ENCODE measurements at regions not wholly inside any gene's neighbourhood (a gene's known extent, or its start where the extent isn't known, plus 50 kb on each side); places are given as distances from the start of the nearest gene placed in this dataset.

GRCh38 chr1:29906927-29907326, 670.6 kb downstream of the PTPRU start:
- WGBS, 2 experiments (ENCODE audit: insufficient coverage in 2 of 2), result 90 to 95% methylated on average over 6 of the region's 6 CpGs
- peaks cover under 1% of the 10 kb centered on the region for H3K4me1 ChIP-seq (ENCODE audit: control insufficient read depth, insufficient read depth, low read length, poor library complexity, severe bottlenecking)
- no peaks in the 10 kb centered on the region for H3K36me3 ChIP-seq (ENCODE audit: control insufficient read depth, insufficient read depth, low read length)
- no peak overlapping the region for H3K4me3 ChIP-seq (ENCODE audit: extremely low read depth, insufficient read depth, low read length, poor library complexity, severe bottlenecking)
- no peaks in the 10 kb centered on the region for H3K9me3 ChIP-seq (ENCODE audit: control insufficient read depth, low read length)
- no peak overlapping the region for H3K27ac ChIP-seq (ENCODE audit: low read depth, low read length, severe bottlenecking)

- Histone ChIP-seq H3K36me3 (ENCODE audit: control insufficient read depth, insufficient read depth, low read length) (no peaks in the 10 kb centered on the region), H3K9me3 (ENCODE audit: control insufficient read depth, low read length) (no peaks in the 10 kb centered on the region), H3K4me1 (ENCODE audit: control insufficient read depth, insufficient read depth, low read length, poor library complexity, severe bottlenecking) (peaks cover 7% of the 10 kb centered on the region), H3K27ac (ENCODE audit: low read depth, low read length, severe bottlenecking) (no peak overlapping the region), H3K4me3 (ENCODE audit: extremely low read depth, insufficient read depth, low read length, poor library complexity, severe bottlenecking) (no peak overlapping the region)
- 89 to 91% methylated on average over 3 of the region's 5 CpGs for WGBS, 2 experiments (ENCODE audit: insufficient coverage in 2 of 2)
Observed at GRCh38 chr1:29903548-29904166, 667.3 kb downstream of the PTPRU start.

- peaks cover 7% of the 10 kb centered on the region for H3K4me1 ChIP-seq (ENCODE audit: control insufficient read depth, insufficient read depth, low read length, poor library complexity, severe bottlenecking)
- no peak overlapping the region for H3K4me3 ChIP-seq (ENCODE audit: extremely low read depth, insufficient read depth, low read length, poor library complexity, severe bottlenecking)
- 22 to 49% methylated on average over 5 to 9 of the region's 12 CpGs for WGBS, 2 experiments (ENCODE audit: insufficient coverage in 2 of 2)
- H3K9me3 ChIP-seq (ENCODE audit: control insufficient read depth, low read length), result no peaks in the 10 kb centered on the region
- no peak overlapping the region for H3K27ac ChIP-seq (ENCODE audit: low read depth, low read length, severe bottlenecking)
- H3K36me3 ChIP-seq (ENCODE audit: control insufficient read depth, insufficient read depth, low read length), result no peaks in the 10 kb centered on the region
Observed at GRCh38 chr1:29901624-29902325, 665.5 kb downstream of the PTPRU start.

- no peak overlapping the region for H3K27ac ChIP-seq (ENCODE audit: low read depth, low read length, severe bottlenecking)
- H3K36me3 ChIP-seq (ENCODE audit: control insufficient read depth, insufficient read depth, low read length), result no peaks in the 10 kb centered on the region
- peaks cover 7% of the 10 kb centered on the region for H3K4me1 ChIP-seq (ENCODE audit: control insufficient read depth, insufficient read depth, low read length, poor library complexity, severe bottlenecking)
- no peak overlapping the region for H3K4me3 ChIP-seq (ENCODE audit: extremely low read depth, insufficient read depth, low read length, poor library complexity, severe bottlenecking)
- 93 to 94% methylated on average over 2 to 3 of the region's 3 CpGs for WGBS, 2 experiments (ENCODE audit: insufficient coverage in 2 of 2)
- no peaks in the 10 kb centered on the region for H3K9me3 ChIP-seq (ENCODE audit: control insufficient read depth, low read length)
Observed at GRCh38 chr1:29900712-29901111, 664.4 kb downstream of the PTPRU start.

- no peak overlapping the region for H3K4me3 ChIP-seq (ENCODE audit: extremely low read depth, insufficient read depth, low read length, poor library complexity, severe bottlenecking)
- H3K9me3 ChIP-seq (ENCODE audit: control insufficient read depth, low read length), result no peaks in the 10 kb centered on the region
- H3K36me3 ChIP-seq (ENCODE audit: control insufficient read depth, insufficient read depth, low read length), result no peaks in the 10 kb centered on the region
- H3K4me1 ChIP-seq (ENCODE audit: control insufficient read depth, insufficient read depth, low read length, poor library complexity, severe bottlenecking), result peaks cover 7% of the 10 kb centered on the region
- 72 to 74% methylated on average over 17 to 19 of the region's 20 CpGs for WGBS, 2 experiments (ENCODE audit: insufficient coverage in 2 of 2)
- H3K27ac ChIP-seq (ENCODE audit: low read depth, low read length, severe bottlenecking), result no peak overlapping the region
Observed at GRCh38 chr1:29900104-29900679, 663.9 kb downstream of the PTPRU start.

GRCh38 chr1:29896791-29897714, 660.7 kb downstream of the PTPRU start:
- H3K4me1 ChIP-seq (ENCODE audit: control insufficient read depth, insufficient read depth, low read length, poor library complexity, severe bottlenecking), result peaks cover 7% of the 10 kb centered on the region
- 67 to 77% methylated on average over 9 to 10 of the region's 12 CpGs for WGBS, 2 experiments (ENCODE audit: insufficient coverage in 2 of 2)

GRCh38 chr1:29896300-29896699, 660.0 kb downstream of the PTPRU start:
- Histone ChIP-seq H3K27ac (ENCODE audit: low read depth, low read length, severe bottlenecking) (no peak overlapping the region), H3K4me1 (ENCODE audit: control insufficient read depth, insufficient read depth, low read length, poor library complexity, severe bottlenecking) (peaks cover under 1% of the 10 kb centered on the region), H3K9me3 (ENCODE audit: control insufficient read depth, low read length) (no peaks in the 10 kb centered on the region), H3K4me3 (ENCODE audit: extremely low read depth, insufficient read depth, low read length, poor library complexity, severe bottlenecking) (no peak overlapping the region), H3K36me3 (ENCODE audit: control insufficient read depth, insufficient read depth, low read length) (no peaks in the 10 kb centered on the region)
- 100% methylated on average over 2 of the region's 3 CpGs for WGBS, 2 experiments (ENCODE audit: insufficient coverage in 2 of 2)

More at GRCh38 chr1:29896791-29897714, 660.7 kb downstream of the PTPRU start:
- H3K27ac ChIP-seq (ENCODE audit: low read depth, low read length, severe bottlenecking), result no peak overlapping the region
- no peak overlapping the region for H3K4me3 ChIP-seq (ENCODE audit: extremely low read depth, insufficient read depth, low read length, poor library complexity, severe bottlenecking)
- no peaks in the 10 kb centered on the region for H3K9me3 ChIP-seq (ENCODE audit: control insufficient read depth, low read length)
- no peaks in the 10 kb centered on the region for H3K36me3 ChIP-seq (ENCODE audit: control insufficient read depth, insufficient read depth, low read length)

GRCh38 chr1:29895201-29895600, 658.9 kb downstream of the PTPRU start:
- Histone ChIP-seq H3K4me3 (ENCODE audit: extremely low read depth, insufficient read depth, low read length, poor library complexity, severe bottlenecking) (no peak overlapping the region), H3K36me3 (ENCODE audit: control insufficient read depth, insufficient read depth, low read length) (no peaks in the 10 kb centered on the region), H3K9me3 (ENCODE audit: control insufficient read depth, low read length) (no peaks in the 10 kb centered on the region), H3K27ac (ENCODE audit: low read depth, low read length, severe bottlenecking) (no peak overlapping the region), H3K4me1 (ENCODE audit: control insufficient read depth, insufficient read depth, low read length, poor library complexity, severe bottlenecking) (no peaks in the 10 kb centered on the region)
- 85 to 91% methylated on average over 3 to 4 of the region's 4 CpGs for WGBS, 2 experiments (ENCODE audit: insufficient coverage in 2 of 2)

GRCh38 chr1:29894311-29894710, 658.0 kb downstream of the PTPRU start:
- no peak overlapping the region for H3K4me3 ChIP-seq (ENCODE audit: extremely low read depth, insufficient read depth, low read length, poor library complexity, severe bottlenecking)
- H3K4me1 ChIP-seq (ENCODE audit: control insufficient read depth, insufficient read depth, low read length, poor library complexity, severe bottlenecking), result no peaks in the 10 kb centered on the region
- WGBS, 2 experiments (ENCODE audit: insufficient coverage in 2 of 2), result 78 to 90% methylated on average over 2 to 4 of the region's 5 CpGs
- no peaks in the 10 kb centered on the region for H3K36me3 ChIP-seq (ENCODE audit: control insufficient read depth, insufficient read depth, low read length)
- H3K27ac ChIP-seq (ENCODE audit: low read depth, low read length, severe bottlenecking), result no peak overlapping the region
- H3K9me3 ChIP-seq (ENCODE audit: control insufficient read depth, low read length), result no peaks in the 10 kb centered on the region

- no peaks in the 10 kb centered on the region for H3K9me3 ChIP-seq (ENCODE audit: control insufficient read depth, low read length)
- H3K27ac ChIP-seq (ENCODE audit: low read depth, low read length, severe bottlenecking), result no peak overlapping the region
- H3K4me3 ChIP-seq (ENCODE audit: extremely low read depth, insufficient read depth, low read length, poor library complexity, severe bottlenecking), result no peak overlapping the region
- 86 to 92% methylated on average over 1 to 5 of the region's 5 CpGs for WGBS, 2 experiments (ENCODE audit: insufficient coverage in 2 of 2)
- H3K36me3 ChIP-seq (ENCODE audit: control insufficient read depth, insufficient read depth, low read length), result no peaks in the 10 kb centered on the region
- no peaks in the 10 kb centered on the region for H3K4me1 ChIP-seq (ENCODE audit: control insufficient read depth, insufficient read depth, low read length, poor library complexity, severe bottlenecking)
Observed at GRCh38 chr1:29893806-29894205, 657.5 kb downstream of the PTPRU start.

Data from mesodermal cell (in vitro differentiated cells).